ENCODE measurements at regions not wholly inside any gene's neighbourhood (a gene's known extent, or its start where the extent isn't known, plus 50 kb on each side); places are given as distances from the start of the nearest gene placed in this dataset.

- TF ChIP-seq CTCF (optimal IDR thresholded peaks at IDR 0.05 in 1 of 3, IDR thresholded peaks at IDR 0.05 in 1 of 3, conservative IDR thresholded peaks at IDR 0.05 in 1 of 3; ENCODE audit: extremely low read depth in 1 of 3, insufficient read depth in 2 of 3, low read length in 3 of 3) = no peak
- no peak for TF ChIP-seq EZH2 (IDR thresholded peaks at IDR 0.05; ENCODE audit: low read length)
These were observed 109.0 kb upstream of the CARD11 start for GRCh38 chr7:3152714-3153113.

All from keratinocyte (primary cell).